ENCODE measurements at regions not wholly inside any gene's neighbourhood (a gene's known extent, or its start where the extent isn't known, plus 50 kb on each side); places are given as distances from the start of the nearest gene placed in this dataset.
"Not testable (repeated sequence)": the region's sequence is repeated elsewhere in the genome, so short reads cannot be mapped to it uniquely, and the experiment has no call there.

DNA sequence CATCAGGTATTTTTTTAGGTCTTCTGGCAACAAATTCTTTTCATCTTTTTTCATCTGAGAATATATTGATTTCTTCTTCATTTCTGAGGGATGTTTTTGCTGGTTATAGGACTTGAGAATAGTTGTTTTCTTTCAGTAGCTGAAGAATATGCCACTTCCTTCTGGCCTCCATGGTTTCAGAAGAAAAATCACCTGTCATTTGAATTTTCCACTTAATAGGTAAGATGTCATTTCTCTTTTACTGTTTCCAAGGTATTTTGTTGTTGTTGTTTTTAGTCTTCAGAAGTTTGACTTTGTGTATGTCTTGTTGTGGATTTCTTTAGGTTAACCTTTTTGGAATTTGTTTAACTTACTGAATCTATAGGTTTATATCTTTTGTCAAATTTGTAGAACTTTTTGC is 257.8 kb upstream of the AMIGO2 start:
- DNase-seq, result no peak
- ATAC-seq, result no peak
- Mint-ChIP-seq H3K9me3 (peaks cover 16% of the 10 kb centered on the region), H3K4me1 (ENCODE audit: low read depth) (peaks cover 32% of the 10 kb centered on the region), H3K27me3 (no peaks in the 10 kb centered on the region), H3K36me3 (ENCODE audit: low read depth) (peaks cover 51% of the 10 kb centered on the region), H3K27ac (no peak overlapping the region), H3K4me3 (no peak overlapping the region)
- ChIA-PET POLR2A (no interaction called here), CTCF (no interaction called here)
- intact Hi-C loops (cut with micrococcal nuclease), result no loop called here
- TF ChIP-seq, protein P1, sequence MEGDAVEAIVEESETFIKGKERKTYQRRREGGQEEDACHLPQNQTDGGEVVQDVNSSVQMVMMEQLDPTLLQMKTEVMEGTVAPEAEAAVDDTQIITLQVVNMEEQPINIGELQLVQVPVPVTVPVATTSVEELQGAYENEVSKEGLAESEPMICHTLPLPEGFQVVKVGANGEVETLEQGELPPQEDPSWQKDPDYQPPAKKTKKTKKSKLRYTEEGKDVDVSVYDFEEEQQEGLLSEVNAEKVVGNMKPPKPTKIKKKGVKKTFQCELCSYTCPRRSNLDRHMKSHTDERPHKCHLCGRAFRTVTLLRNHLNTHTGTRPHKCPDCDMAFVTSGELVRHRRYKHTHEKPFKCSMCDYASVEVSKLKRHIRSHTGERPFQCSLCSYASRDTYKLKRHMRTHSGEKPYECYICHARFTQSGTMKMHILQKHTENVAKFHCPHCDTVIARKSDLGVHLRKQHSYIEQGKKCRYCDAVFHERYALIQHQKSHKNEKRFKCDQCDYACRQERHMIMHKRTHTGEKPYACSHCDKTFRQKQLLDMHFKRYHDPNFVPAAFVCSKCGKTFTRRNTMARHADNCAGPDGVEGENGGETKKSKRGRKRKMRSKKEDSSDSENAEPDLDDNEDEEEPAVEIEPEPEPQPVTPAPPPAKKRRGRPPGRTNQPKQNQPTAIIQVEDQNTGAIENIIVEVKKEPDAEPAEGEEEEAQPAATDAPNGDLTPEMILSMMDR (IDR thresholded peaks at IDR 0.05), result no peak

DNA sequence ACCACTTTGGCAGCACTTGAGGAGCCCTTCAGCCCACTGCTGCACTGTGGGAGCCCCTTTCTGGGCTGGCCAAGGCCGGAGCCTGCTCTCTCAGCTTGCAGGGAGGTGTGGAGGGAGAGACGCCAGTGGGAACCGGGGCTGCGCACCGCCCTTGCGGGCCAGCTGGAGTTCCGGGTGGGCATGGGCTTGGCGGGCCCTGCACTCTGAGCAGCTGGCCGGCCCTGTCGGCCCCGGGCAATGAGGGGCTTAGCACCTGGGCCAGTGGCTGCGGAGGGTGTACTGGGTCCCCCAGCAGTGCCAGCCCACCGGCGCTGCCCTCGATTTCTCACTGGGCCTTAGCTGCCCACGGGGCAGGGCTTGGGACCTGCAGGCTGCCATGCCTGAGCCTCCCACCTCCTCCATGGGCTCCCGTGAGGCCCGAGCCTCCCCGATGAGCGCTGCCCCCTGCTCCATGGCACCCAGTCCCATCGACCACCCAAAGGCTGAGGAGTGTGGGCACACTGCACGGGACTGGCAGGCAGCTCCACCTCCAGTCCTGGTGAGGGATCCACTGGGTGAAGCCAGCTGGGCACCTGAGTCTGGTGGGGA is 253.6 kb upstream of the AMIGO2 start:
- intact Hi-C loops (cut with micrococcal nuclease); H3K27me3 Mint-ChIP-seq; ATAC-seq; H3K4me3 Mint-ChIP-seq; H3K27ac Mint-ChIP-seq; DNase-seq: not testable (repeated sequence)
- ChIA-PET POLR2A (interaction anchor here (0.6 kb wide), 1 partner anchor 27 kb away, joined by 3 read pairs; no protein-coding TSS in a partner anchor), CTCF (interaction anchor here (1.2 to 1.4 kb wide), 2 partner anchors 9 to 64 kb away, joined by 3 to 5 read pairs; no protein-coding TSS in a partner anchor)
- Mint-ChIP-seq H3K36me3 (ENCODE audit: low read depth) (peaks cover 31% of the 10 kb centered on the region), H3K4me1 (ENCODE audit: low read depth) (peaks cover 46% of the 10 kb centered on the region), H3K9me3 (peaks cover 27% of the 10 kb centered on the region)

DNA sequence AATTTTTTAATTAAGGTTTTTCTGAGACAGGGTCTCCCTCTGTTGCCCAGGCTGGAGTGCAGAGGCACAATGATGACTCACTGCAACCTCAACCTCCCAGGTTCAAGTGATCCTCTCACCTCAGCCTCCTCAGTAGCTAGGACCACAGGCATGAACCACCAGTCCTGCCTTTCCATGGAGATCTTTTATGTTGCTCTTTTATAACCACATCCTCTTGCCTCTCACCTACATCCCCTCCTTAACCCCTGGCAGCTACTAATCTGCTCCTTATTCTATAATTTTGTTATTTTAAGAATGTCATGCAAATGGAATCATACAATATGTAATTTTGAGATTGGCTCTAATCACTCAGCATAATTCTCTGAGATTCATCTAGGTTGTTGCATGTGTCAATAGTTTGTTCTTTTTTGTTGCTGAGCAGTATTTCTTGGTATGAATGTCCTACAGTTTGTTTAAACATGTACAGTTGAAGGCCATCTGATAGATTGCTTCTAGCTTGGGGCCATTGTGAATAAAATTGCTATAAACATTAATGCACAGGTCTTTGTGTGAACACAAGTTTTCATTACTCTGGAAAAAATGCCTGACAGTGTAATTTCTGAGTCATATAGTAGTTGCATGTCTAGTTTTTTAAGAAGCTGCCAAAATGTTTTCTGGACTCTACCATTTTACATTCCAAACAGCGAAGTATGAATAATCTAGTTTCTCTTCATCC is 249.2 kb upstream of the AMIGO2 start:
- TF ChIP-seq, protein P1 (IDR thresholded peaks at IDR 0.05), result no peak
- ChIA-PET POLR2A (interaction anchor here (1.0 kb wide), 1 partner anchor 111 kb away, joined by 3 read pairs; no protein-coding TSS in a partner anchor), CTCF (interaction anchor here (1.0 kb wide), 1 partner anchor 11 kb away, joined by 4 read pairs; no protein-coding TSS in a partner anchor)
- Mint-ChIP-seq H3K36me3 (ENCODE audit: low read depth) (peaks cover 12% of the 10 kb centered on the region), H3K27me3 (no peaks in the 10 kb centered on the region), H3K27ac (peak overlapping the region; percentile 65), H3K4me3 (no peak overlapping the region), H3K4me1 (ENCODE audit: low read depth) (peaks cover 34% of the 10 kb centered on the region), H3K9me3 (peaks cover 14% of the 10 kb centered on the region)
- peak; percentile 36 for DNase-seq
- intact Hi-C loops (cut with micrococcal nuclease), result no loop called here
- peak; percentile 51 for ATAC-seq

DNA sequence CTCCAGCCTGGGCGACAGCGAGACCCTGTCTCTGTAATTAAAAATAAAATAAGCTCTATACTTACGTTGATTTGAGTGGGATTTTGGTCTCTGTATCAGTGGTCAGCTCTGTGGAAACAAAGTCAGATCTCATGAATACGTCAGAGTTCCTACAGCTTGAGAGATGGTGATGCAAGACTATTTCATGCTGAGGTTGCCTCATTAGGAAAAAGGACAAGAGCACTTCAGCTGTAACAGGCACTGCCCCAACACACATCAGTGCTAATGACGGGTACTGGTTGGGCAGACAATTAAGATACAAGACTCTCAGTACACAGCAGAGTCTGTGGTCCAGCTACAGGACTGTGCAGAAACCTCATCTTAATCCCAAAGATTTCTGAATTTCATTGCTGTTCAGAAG is 246.4 kb upstream of the AMIGO2 start:
- TF ChIP-seq, protein P1 (IDR thresholded peaks at IDR 0.05), result no peak
- POLR2A ChIA-PET, result interaction anchor here (0.5 to 0.8 kb wide), 2 partner anchors 99 to 136 kb away, joined by 3 read pairs; no protein-coding TSS in a partner anchor
- no peak overlapping the region for H3K4me3 Mint-ChIP-seq
- no peak overlapping the region for H3K27ac Mint-ChIP-seq
- no peaks in the 10 kb centered on the region for H3K27me3 Mint-ChIP-seq
- peaks cover 15% of the 10 kb centered on the region for H3K36me3 Mint-ChIP-seq (ENCODE audit: low read depth)
- DNase-seq (no peak), ATAC-seq (no peak)
- H3K9me3 Mint-ChIP-seq, result peaks cover 16% of the 10 kb centered on the region
- peaks cover 40% of the 10 kb centered on the region for H3K4me1 Mint-ChIP-seq (ENCODE audit: low read depth)
- CTCF ChIA-PET, result interaction anchor here (0.9 to 1.1 kb wide), 3 partner anchors 8 to 294 kb away, joined by 3 read pairs; no protein-coding TSS in a partner anchor
- intact Hi-C loops (cut with micrococcal nuclease), result no loop called here

DNA sequence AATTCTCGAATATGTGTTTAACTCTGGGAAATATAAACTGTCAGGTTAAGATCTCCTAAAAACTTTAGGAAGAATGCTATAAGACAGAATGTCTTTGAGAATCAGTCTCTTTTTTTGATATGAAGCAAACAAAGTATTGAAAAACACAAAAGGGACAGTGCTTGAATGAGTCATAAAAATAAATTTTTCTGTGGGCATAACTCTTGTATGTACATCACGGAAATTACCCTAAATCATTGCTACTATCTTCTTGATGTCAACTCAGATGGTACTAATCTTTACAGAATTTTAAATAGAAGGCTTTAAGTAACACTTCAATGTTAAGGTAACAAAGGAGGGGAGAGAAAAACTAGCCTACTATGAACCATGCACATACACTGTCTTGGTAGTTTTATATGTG is 244.0 kb upstream of the AMIGO2 start:
- Mint-ChIP-seq H3K27me3 (no peaks in the 10 kb centered on the region), H3K4me1 (ENCODE audit: low read depth) (peaks cover 41% of the 10 kb centered on the region), H3K36me3 (ENCODE audit: low read depth) (peaks cover 10% of the 10 kb centered on the region), H3K27ac (peak overlapping the region; percentile 65), H3K4me3 (no peak overlapping the region), H3K9me3 (peaks cover 16% of the 10 kb centered on the region)
- no peak for DNase-seq
- intact Hi-C loops (cut with micrococcal nuclease), result no loop called here
- TF ChIP-seq, protein P1 (IDR thresholded peaks at IDR 0.05), result no peak
- ChIA-PET POLR2A (interaction anchor here (1.1 kb wide), 1 partner anchor 17 kb away, joined by 3 read pairs; no protein-coding TSS in a partner anchor), CTCF (interaction anchor here (1.2 to 3.7 kb wide), 2 partner anchors 10 to 74 kb away, joined by 5 to 15 read pairs; no protein-coding TSS in a partner anchor)
- peak; percentile 35 for ATAC-seq

All from activated CD8-positive, alpha-beta T cell treated with anti-CD3 and anti-CD28 coated beads for 36 hours (primary cell).